ENCODE measurements at regions not wholly inside any gene's neighbourhood (a gene's known extent, or its start where the extent isn't known, plus 50 kb on each side); places are given as distances from the start of the nearest gene placed in this dataset.

DNA sequence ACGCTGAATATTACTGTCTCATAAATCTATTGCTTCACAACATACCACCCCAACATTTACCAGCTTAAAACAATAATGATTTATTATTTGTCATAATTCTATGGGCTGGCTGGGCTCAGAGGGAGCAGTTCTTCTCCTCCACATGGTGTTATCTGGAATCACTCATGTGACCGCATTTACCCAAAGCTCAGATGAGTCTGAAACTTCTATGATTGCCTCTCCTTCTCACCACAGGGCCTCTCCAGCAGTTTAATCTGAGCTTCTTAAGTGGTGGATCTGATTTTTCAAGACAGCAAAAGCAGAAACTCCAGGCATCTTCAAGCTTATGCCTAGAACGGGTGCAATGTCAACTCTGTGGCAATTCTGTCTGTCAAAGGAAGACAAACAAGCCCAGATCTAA, 210.3 kb upstream of the ADRA1B start (continued):
- TF ChIP-seq PAX5 (IDR thresholded peaks at IDR 0.05; ENCODE audit: borderline replicate concordance, low read depth, low read length): no peak

GRCh38 chr5:159708090-159708489, 208.2 kb upstream of the ADRA1B start:
- Histone ChIP-seq H3K9ac (ENCODE audit: control insufficient read depth, insufficient read depth, low read length) (no peak overlapping the region), H3K79me2 (ENCODE audit: control insufficient read depth, insufficient read depth, low read length) (no peaks in the 10 kb centered on the region), H3K27me3 (replicated peaks in 1 of 2; ENCODE audit: control insufficient read depth in 2 of 2, insufficient read depth in 2 of 2, low read length in 1 of 2) (peaks cover 0 to 2% of the 10 kb centered on the region in 2 experiments; a peak in 1 of 4 replicates), H3K27ac (ENCODE audit: control insufficient read depth, insufficient read depth) (no peak overlapping the region), H4K20me1 (ENCODE audit: control insufficient read depth, insufficient read depth) (no peaks in the 10 kb centered on the region), H3K4me2 (ENCODE audit: control insufficient read depth, insufficient read depth) (no peak overlapping the region), H3K36me3 (ENCODE audit: control insufficient read depth in 2 of 2, insufficient read depth in 2 of 2, low read length in 1 of 2) (no peaks in the 10 kb centered on the region), H3K4me1 (ENCODE audit: control insufficient read depth, insufficient read depth, low read length) (no peaks in the 10 kb centered on the region), H3K9me3 (replicated peaks; ENCODE audit: control insufficient read depth, insufficient read depth, low read length) (no peaks in the 10 kb centered on the region; the same call in 2 of the 3 replicates), H2AFZ (ENCODE audit: control insufficient read depth, low read depth, low read length) (no peak overlapping the region), H3K4me3 (no peak overlapping the region)
- DNase-seq (ENCODE audit: low read depth, low spot score): no peak
- CTCF ChIA-PET: no interaction called here
- SMC1A ChIA-PET (ENCODE audit: uncharacterized antibody, unreplicated experiment): no interaction called here
- in situ Hi-C loops (cut with MboI): no loop called here
- no peak for FAIRE-seq
- BruUV-seq (replicated peaks): no TSS peak
- POLR2A ChIA-PET: no interaction called here
- TF ChIP-seq ZZZ3 (IDR thresholded peaks at IDR 0.05; ENCODE audit: control insufficient read depth, insufficient read length, low read depth) (no peak), ZNF274 (IDR thresholded peaks at IDR 0.05; ENCODE audit: insufficient read depth, insufficient read length) (no peak), STAT1 (conservative IDR thresholded peaks at IDR 0.05) (no peak), RUNX3 (IDR thresholded peaks at IDR 0.05; ENCODE audit: low read length) (no peak), SUZ12 (IDR thresholded peaks at IDR 0.05; ENCODE audit: unreplicated experiment) (no peak), NR2C1 (IDR thresholded peaks at IDR 0.05) (no peak), SMAD1 (IDR thresholded peaks at IDR 0.05; ENCODE audit: low read depth, partially characterized antibody) (no peak)
- RAD21 ChIA-PET (ENCODE audit: unreplicated experiment): no interaction called here
- WGBS (ENCODE audit: insufficient coverage, insufficient replicate concordance, low lambda C conversion rate, missing lambda C conversion rate): 31% methylated on average over 3 of the region's 3 CpGs
- ATAC-seq: no peak
- intact Hi-C loops (cut with micrococcal nuclease; ENCODE audit: unreplicated experiment): no loop called here

DNA sequence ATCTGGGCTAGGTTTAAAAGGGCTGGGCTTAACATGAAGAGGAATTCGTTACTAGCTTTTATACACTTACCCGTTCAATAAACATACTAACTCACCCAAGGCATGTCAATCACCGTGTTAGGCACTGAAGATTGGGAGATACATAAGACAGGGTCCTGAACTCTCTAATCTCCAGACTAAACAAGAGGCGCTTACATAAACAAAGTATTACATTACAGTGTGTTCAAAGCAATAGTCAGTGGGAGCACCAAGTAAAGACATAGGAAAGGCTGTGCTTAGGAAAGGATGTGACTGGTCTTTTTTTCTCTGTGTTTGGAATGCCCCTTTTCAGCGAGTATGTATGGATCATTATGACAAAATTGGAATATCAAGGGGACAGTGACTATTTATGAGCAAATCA, 203.6 kb upstream of the ADRA1B start:
- Histone ChIP-seq H3K27ac (ENCODE audit: control insufficient read depth, insufficient read depth) (no peak overlapping the region), H3K9me3 (replicated peaks; ENCODE audit: control insufficient read depth, insufficient read depth, low read length) (no peaks in the 10 kb centered on the region; the same call in 2 of the 3 replicates), H3K36me3 (ENCODE audit: control insufficient read depth in 2 of 2, insufficient read depth in 2 of 2, low read length in 1 of 2) (no peaks in the 10 kb centered on the region), H3K79me2 (ENCODE audit: control insufficient read depth, insufficient read depth, low read length) (no peaks in the 10 kb centered on the region), H3K27me3 (replicated peaks in 1 of 2; ENCODE audit: control insufficient read depth in 2 of 2, insufficient read depth in 2 of 2, low read length in 1 of 2) (peaks cover 0 to 2% of the 10 kb centered on the region in 2 experiments; a peak in 1 of 4 replicates), H2AFZ (ENCODE audit: control insufficient read depth, low read depth, low read length) (no peak overlapping the region), H3K9ac (ENCODE audit: control insufficient read depth, insufficient read depth, low read length) (no peak overlapping the region), H3K4me3 (no peak overlapping the region), H3K4me1 (ENCODE audit: control insufficient read depth, insufficient read depth, low read length) (no peaks in the 10 kb centered on the region), H3K4me2 (ENCODE audit: control insufficient read depth, insufficient read depth) (no peak overlapping the region), H4K20me1 (ENCODE audit: control insufficient read depth, insufficient read depth) (no peaks in the 10 kb centered on the region)
- no peak for FAIRE-seq
- no peak for DNase-seq (ENCODE audit: low read depth, low spot score)
- in situ Hi-C loops (cut with MboI) (no loop called here), intact Hi-C loops (cut with micrococcal nuclease; ENCODE audit: unreplicated experiment) (no loop called here)
- WGBS (ENCODE audit: insufficient coverage, insufficient replicate concordance, low lambda C conversion rate, missing lambda C conversion rate): 16% methylated on average over 5 of the region's 5 CpGs
- RAD21 ChIA-PET (ENCODE audit: unreplicated experiment): no interaction called here
- SMC1A ChIA-PET (ENCODE audit: uncharacterized antibody, unreplicated experiment): no interaction called here
- CTCF ChIA-PET: interaction anchor here (0.6 kb wide), 1 partner anchor 156 kb away, joined by 3 read pairs; no protein-coding TSS in a partner anchor
- no TSS peak for BruUV-seq (replicated peaks)
- no peak for ATAC-seq
- POLR2A ChIA-PET: no interaction called here
- TF ChIP-seq REST (IDR thresholded peaks at IDR 0.05; ENCODE audit: low read depth, low read length) (no peak), KAT2A (conservative IDR thresholded peaks at IDR 0.05; ENCODE audit: control insufficient read depth, low read depth, low read length) (no peak), SP1 (IDR thresholded peaks at IDR 0.05; ENCODE audit: low read depth, low read length) (no peak), ZNF24 (IDR thresholded peaks at IDR 0.05) (no peak)
- TF ChIP-seq, protein P1, sequence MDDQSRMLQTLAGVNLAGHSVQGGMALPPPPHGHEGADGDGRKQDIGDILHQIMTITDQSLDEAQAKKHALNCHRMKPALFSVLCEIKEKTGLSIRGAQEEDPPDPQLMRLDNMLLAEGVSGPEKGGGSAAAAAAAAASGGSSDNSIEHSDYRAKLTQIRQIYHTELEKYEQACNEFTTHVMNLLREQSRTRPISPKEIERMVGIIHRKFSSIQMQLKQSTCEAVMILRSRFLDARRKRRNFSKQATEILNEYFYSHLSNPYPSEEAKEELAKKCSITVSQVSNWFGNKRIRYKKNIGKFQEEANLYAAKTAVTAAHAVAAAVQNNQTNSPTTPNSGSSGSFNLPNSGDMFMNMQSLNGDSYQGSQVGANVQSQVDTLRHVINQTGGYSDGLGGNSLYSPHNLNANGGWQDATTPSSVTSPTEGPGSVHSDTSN (IDR thresholded peaks at IDR 0.05; ENCODE audit: insufficient replicate concordance, low read depth, low read length): no peak

Data from GM12878 (cell line).